Mesenchymal stem cell (in vitro differentiated cells and primary cell): ENCODE measurements at regions not wholly inside any gene's neighbourhood (a gene's known extent, or its start where the extent isn't known, plus 50 kb on each side); places are given as distances from the start of the nearest gene placed in this dataset.

Experiments used
- DNase-seq: peaks from one replicate; pipeline ENCODE4 v3.0.0-alpha.2; 2013
- H2AFZ ChIP-seq: one replicate; pipeline ENCODE4 v1.6.1; 2013; ENCODE audit warnings: low read depth, mild to moderate bottlenecking, control low read depth, inconsistent platforms, low read length, moderate library complexity
- H2AK5ac ChIP-seq: 2 replicates; pipeline ENCODE4 v1.6.1; 2013; ENCODE audit warnings: low read length, moderate library complexity, mild to moderate bottlenecking, inconsistent platforms; ENCODE audit not compliant: severe bottlenecking
- H2BK120ac ChIP-seq: one replicate; pipeline ENCODE4 v1.6.1; 2013; ENCODE audit warnings: low read depth, mild to moderate bottlenecking, inconsistent platforms, low read length, moderate library complexity
- H2BK12ac ChIP-seq, 2 experiments: one replicate each; pipeline ENCODE4 v1.6.1; 2013; ENCODE audit warnings: inconsistent platforms in 2 of 2, low read length in 2 of 2, mild to moderate bottlenecking in 2 of 2, moderate library complexity in 2 of 2, control low read depth in 1 of 2
- H2BK15ac ChIP-seq: one replicate; pipeline ENCODE4 v1.6.1; 2013; ENCODE audit warnings: mild to moderate bottlenecking, low read depth, inconsistent platforms; ENCODE audit not compliant: poor library complexity, severe bottlenecking
- H2BK5ac ChIP-seq: 2 replicates; pipeline ENCODE4 v1.6.1; 2013; ENCODE audit warnings: low read depth, mild to moderate bottlenecking, low read length, control low read depth, inconsistent platforms; ENCODE audit not compliant: poor library complexity, severe bottlenecking
- H3K14ac ChIP-seq, 2 experiments: one replicate each; pipeline ENCODE4 v1.6.1; 2013; ENCODE audit warnings: inconsistent platforms in 2 of 2, low read length in 2 of 2, control low read depth in 1 of 2, mild to moderate bottlenecking in 1 of 2, moderate library complexity in 1 of 2
- H3K18ac ChIP-seq, 2 experiments: one replicate each; pipeline ENCODE4 v1.6.1; 2013; ENCODE audit warnings: inconsistent platforms in 2 of 2, low read length in 2 of 2, control low read depth in 1 of 2, low read depth in 1 of 2, mild to moderate bottlenecking in 1 of 2
- H3K23ac ChIP-seq, 2 experiments: one replicate each; pipeline ENCODE4 v1.6.1; 2013; ENCODE audit warnings: inconsistent platforms in 2 of 2, low read length in 2 of 2, mild to moderate bottlenecking in 2 of 2, moderate library complexity in 2 of 2, control low read depth in 1 of 2
- H3K27ac ChIP-seq: 2 replicates; pipeline ENCODE4 v1.5.1; 2013; ENCODE audit warnings: mild to moderate bottlenecking, moderate library complexity, low read length, control low read depth, inconsistent platforms; ENCODE audit not compliant: poor library complexity, severe bottlenecking
- H3K27me3 ChIP-seq, 2 experiments: 2 replicates each; pipeline versions ENCODE4 v1.6.1 to v1.7.0; 2013; ENCODE audit warnings: low read length in 2 of 2, mild to moderate bottlenecking in 2 of 2, moderate library complexity in 2 of 2, control low read depth in 1 of 2, inconsistent platforms in 1 of 2; ENCODE audit not compliant: control insufficient read depth in 1 of 2, insufficient read depth in 1 of 2
- H3K36me3 ChIP-seq, 2 experiments: 2 replicates each; pipeline versions ENCODE4 v1.6.1 to v1.7.0; 2013; ENCODE audit warnings: low read length in 2 of 2, control low read depth in 1 of 2, inconsistent platforms in 1 of 2, low read depth in 1 of 2, mild to moderate bottlenecking in 1 of 2; ENCODE audit not compliant: insufficient read depth in 2 of 2, control insufficient read depth in 1 of 2
- H3K4ac ChIP-seq, 2 experiments: one replicate each; pipeline ENCODE4 v1.6.1; 2013; ENCODE audit warnings: inconsistent platforms in 2 of 2, low read length in 2 of 2, mild to moderate bottlenecking in 2 of 2, moderate library complexity in 2 of 2, control low read depth in 1 of 2, low read depth in 1 of 2
- H3K4me1 ChIP-seq: 2 replicates; pipeline ENCODE4 v1.6.1; 2013; ENCODE audit warnings: low read depth, low read length, control low read depth; ENCODE audit not compliant: control insufficient read depth, insufficient read depth
- H3K4me2 ChIP-seq: 2 replicates; pipeline ENCODE4 v1.6.1; 2013; ENCODE audit warnings: low read length, mild to moderate bottlenecking, inconsistent platforms; ENCODE audit not compliant: poor library complexity, severe bottlenecking
- H3K4me3 ChIP-seq, 2 experiments: 2 replicates each; pipeline versions ENCODE4 v1.5.1 to v1.7.0; 2013; ENCODE audit warnings: low read length in 2 of 2, mild to moderate bottlenecking in 2 of 2, control low read depth in 1 of 2, low read depth in 1 of 2; ENCODE audit not compliant: insufficient read depth in 1 of 2
- H3K79me1 ChIP-seq: replicated peaks from 2 replicates; pipeline ENCODE4 v1.6.1; 2013; ENCODE audit warnings: mild to moderate bottlenecking, control low read depth, low read length, inconsistent platforms; ENCODE audit not compliant: poor library complexity, severe bottlenecking
- H3K9ac ChIP-seq: 2 replicates; pipeline ENCODE4 v1.7.0; 2013; ENCODE audit warnings: mild to moderate bottlenecking, low read length, moderate library complexity
- H3K9me3 ChIP-seq: 2 replicates; pipeline ENCODE4 v1.7.0; 2013; ENCODE audit warnings: mild to moderate bottlenecking, low read length; ENCODE audit not compliant: control insufficient read depth
- H4K8ac ChIP-seq: one replicate; pipeline ENCODE4 v1.6.1; 2013; ENCODE audit warnings: inconsistent platforms, mild to moderate bottlenecking, low read length, moderate library complexity
- H4K91ac ChIP-seq: one replicate; pipeline ENCODE4 v1.6.1; 2013; ENCODE audit warnings: mild to moderate bottlenecking, low read length, inconsistent platforms
- WGBS: methylation state at CpG from one replicate; pipeline ENCODE4 v1.1.7; 2013; ENCODE audit warnings: mixed read lengths; 5-methylcytosine and 5-hydroxymethylcytosine counted together

DNA sequence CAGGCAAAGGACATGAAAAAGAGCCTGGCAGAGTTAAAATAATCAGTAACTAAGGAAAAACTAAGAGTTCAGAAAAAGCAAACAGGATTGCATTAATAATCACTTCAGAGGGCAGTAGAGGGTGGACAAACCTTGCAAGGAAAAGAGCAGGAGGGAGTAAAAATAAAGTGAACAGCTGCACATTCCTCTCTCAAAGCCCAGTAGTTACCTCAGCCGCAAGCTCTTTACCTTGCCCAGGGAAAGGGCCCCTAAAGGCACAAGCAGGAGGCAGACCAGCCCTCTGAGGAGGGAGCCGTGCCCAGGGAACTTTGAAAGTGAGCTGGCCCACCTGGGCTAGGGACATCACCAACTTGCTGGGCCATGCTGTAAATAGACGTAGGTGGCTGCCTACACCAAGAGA lies 196.9 kb downstream of the C1D start:
- no peaks in the 10 kb centered on the region for H3K79me1 ChIP-seq
- H3K14ac ChIP-seq = no peak overlapping the region
- H3K4me2 ChIP-seq = peak overlapping the region; percentile 47
- WGBS = 64% methylated on average over 3 of the region's 3 CpGs
- no peak overlapping the region for H3K9ac ChIP-seq
- H2BK12ac ChIP-seq = no peak overlapping the region
- H2BK5ac ChIP-seq = no peak overlapping the region
- no peak overlapping the region for H3K23ac ChIP-seq
- H4K91ac ChIP-seq = no peak overlapping the region
- no peak overlapping the region for H3K4me3 ChIP-seq
- no peak overlapping the region for H2AFZ ChIP-seq
- no peak overlapping the region for H4K8ac ChIP-seq
- no peak overlapping the region for H2BK15ac ChIP-seq
- H3K36me3 ChIP-seq = no peaks in the 10 kb centered on the region
- no peak for DNase-seq
- H3K18ac ChIP-seq = no peak overlapping the region
- H3K27ac ChIP-seq = peak overlapping the region; percentile 92
- H3K4ac ChIP-seq = no peak overlapping the region
- H2AK5ac ChIP-seq = no peak overlapping the region
- no peaks in the 10 kb centered on the region for H3K27me3 ChIP-seq
- no peak overlapping the region for H2BK120ac ChIP-seq
- H3K4me1 ChIP-seq = peaks cover 5% of the 10 kb centered on the region
- H3K9me3 ChIP-seq = no peaks in the 10 kb centered on the region

GRCh38 chr2:67867735-67868134 lies 195.1 kb downstream of the C1D start:
- Histone ChIP-seq H3K79me1 (no peaks in the 10 kb centered on the region), H3K4ac (no peak overlapping the region), H2AFZ (no peak overlapping the region), H2AK5ac (peak overlapping the region; percentile 17), H2BK12ac (no peak overlapping the region), H4K8ac (no peak overlapping the region), H3K9me3 (no peaks in the 10 kb centered on the region), H3K18ac (no peak overlapping the region), H3K27ac (no peak overlapping the region), H2BK5ac (no peak overlapping the region), H3K4me2 (no peak overlapping the region), H4K91ac (no peak overlapping the region), H3K9ac (no peak overlapping the region), H3K14ac (no peak overlapping the region), H3K4me3 (no peak overlapping the region), H3K23ac (no peak overlapping the region), H3K27me3 (no peaks in the 10 kb centered on the region), H2BK120ac (no peak overlapping the region), H3K36me3 (no peaks in the 10 kb centered on the region), H3K4me1 (peaks cover 5% of the 10 kb centered on the region), H2BK15ac (no peak overlapping the region)
- DNase-seq = peak; percentile 19
- 51% methylated on average over 3 of the region's 5 CpGs for WGBS

GRCh38 chr2:67871686-67872412 lies 191.0 kb downstream of the C1D start:
- Histone ChIP-seq H3K9ac (no peak overlapping the region), H3K4me2 (no peak overlapping the region), H4K91ac (no peak overlapping the region), H2BK5ac (peak overlapping the region; percentile 80), H3K18ac (peak overlapping the region in 1 of 2 experiments; percentile 86), H3K27ac (peak overlapping the region; percentile 95), H3K9me3 (no peaks in the 10 kb centered on the region), H3K4me1 (peaks cover 2% of the 10 kb centered on the region), H3K4me3 (no peak overlapping the region), H3K36me3 (no peaks in the 10 kb centered on the region), H2BK12ac (peak overlapping the region; percentile 64 to 72), H4K8ac (peak overlapping the region; percentile 35), H3K23ac (no peak overlapping the region), H2BK120ac (peak overlapping the region; percentile 51), H2BK15ac (no peak overlapping the region), H2AK5ac (peak overlapping the region; percentile 56), H2AFZ (peak overlapping the region; percentile 29), H3K27me3 (no peaks in the 10 kb centered on the region), H3K4ac (peak overlapping the region in 1 of 2 experiments; percentile 55), H3K79me1 (no peaks in the 10 kb centered on the region), H3K14ac (no peak overlapping the region)
- peak; percentile 86 for DNase-seq
- 4% methylated on average over 12 of the region's 13 CpGs for WGBS

DNA sequence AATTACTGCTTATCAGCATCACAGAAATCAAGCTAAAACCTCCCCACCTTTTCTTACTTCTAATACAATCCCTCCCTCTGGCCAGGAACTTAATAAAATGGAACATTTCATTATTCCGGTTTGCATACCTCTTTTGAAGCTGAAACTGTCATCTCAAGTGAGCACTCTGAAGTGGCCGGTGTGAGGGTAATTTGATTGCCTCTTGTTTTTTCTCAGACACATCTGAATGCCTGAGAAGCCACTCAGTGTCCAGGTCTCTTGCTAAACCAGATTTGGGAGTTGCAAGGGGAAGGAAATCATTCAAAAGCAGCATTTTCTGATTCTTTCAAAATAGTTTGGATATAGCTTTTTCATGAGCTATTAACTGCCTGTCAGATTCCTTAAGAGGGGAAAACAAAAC lies 190.3 kb downstream of the C1D start:
- Histone ChIP-seq H2BK12ac (peak overlapping the region in 1 of 2 experiments; percentile 40), H4K91ac (no peak overlapping the region), H2BK5ac (peak overlapping the region; percentile 11), H3K23ac (no peak overlapping the region), H3K14ac (no peak overlapping the region), H3K27me3 (no peaks in the 10 kb centered on the region), H2BK120ac (no peak overlapping the region), H3K9ac (no peak overlapping the region), H3K79me1 (no peaks in the 10 kb centered on the region), H3K9me3 (no peaks in the 10 kb centered on the region), H2AFZ (no peak overlapping the region), H3K4ac (peak overlapping the region in 1 of 2 experiments; percentile 37), H4K8ac (no peak overlapping the region), H3K18ac (no peak overlapping the region), H2AK5ac (no peak overlapping the region), H3K36me3 (no peaks in the 10 kb centered on the region), H3K4me3 (no peak overlapping the region), H3K4me2 (no peak overlapping the region), H3K4me1 (no peaks in the 10 kb centered on the region), H2BK15ac (no peak overlapping the region), H3K27ac (peak overlapping the region; percentile 95)
- WGBS = 32% methylated on average over 2 of the region's 2 CpGs
- DNase-seq = peak; percentile 25
